Keratinocyte (primary cell): ENCODE measurements at regions not wholly inside any gene's neighbourhood (a gene's known extent, or its start where the extent isn't known, plus 50 kb on each side); places are given as distances from the start of the nearest gene placed in this dataset.

Source experiments
- CTCF ChIP-seq, 3 experiments: IDR thresholded peaks in 1 of 3; conservative IDR thresholded peaks in 1 of 3; optimal IDR thresholded peaks in 1 of 3; 2 replicates in 2 of 3; 3 replicates in 1 of 3; pipeline versions ENCODE3 to v1.5.1; 2011; ENCODE audit warnings: low read length in 3 of 3, mild to moderate bottlenecking in 3 of 3, moderate library complexity in 2 of 3, control low read depth in 1 of 3, inconsistent platforms in 1 of 3; ENCODE audit not compliant: insufficient read depth in 2 of 3; ENCODE audit errors: extremely low read depth in 1 of 3
- EZH2 ChIP-seq: IDR thresholded peaks from one replicate; pipeline ENCODE4 v1.6.1; 2012; ENCODE audit warnings: inconsistent platforms, mild to moderate bottlenecking, low read length, moderate library complexity

GRCh38 chr13:34241332-34241731, 423.4 kb downstream of the RFC3 start:
- no peak for TF ChIP-seq CTCF (optimal IDR thresholded peaks at IDR 0.05 in 1 of 3, IDR thresholded peaks at IDR 0.05 in 1 of 3, conservative IDR thresholded peaks at IDR 0.05 in 1 of 3; ENCODE audit: extremely low read depth in 1 of 3, insufficient read depth in 2 of 3, low read length in 3 of 3)
- no peak for TF ChIP-seq EZH2
